ENCODE measurements at regions not wholly inside any gene's neighbourhood (a gene's known extent, or its start where the extent isn't known, plus 50 kb on each side); places are given as distances from the start of the nearest gene placed in this dataset.

GRCh38 chr9:115674091-115674490 is 479.5 kb upstream of the PAPPA start:
- DNase-seq: no peak

GRCh38 chr9:115675834-115676233 is 477.8 kb upstream of the PAPPA start:
- no peak overlapping the region for H3K4me2 ChIP-seq (ENCODE audit: low read depth, low read length)
- no peaks in the 10 kb centered on the region for H3K4me1 ChIP-seq (ENCODE audit: low read length)
- no peaks in the 10 kb centered on the region for H3K9me3 ChIP-seq (replicated peaks; ENCODE audit: insufficient read depth, low read length)
- no peak overlapping the region for H2AFZ ChIP-seq (ENCODE audit: low read length)
- no peaks in the 10 kb centered on the region for H3K9me2 ChIP-seq (replicated peaks; ENCODE audit: insufficient read depth, low read length)
- H3K79me2 ChIP-seq (ENCODE audit: low read length): no peaks in the 10 kb centered on the region
- no peak overlapping the region for H3K4me3 ChIP-seq (ENCODE audit: low read length)
- no peak for TF ChIP-seq EZH2phosphoT487 (IDR thresholded peaks at IDR 0.05; ENCODE audit: low read length)
- TF ChIP-seq EZH2 (optimal IDR thresholded peaks at IDR 0.05; ENCODE audit: low read depth, low read length): no peak
- H3K36me3 ChIP-seq (replicated peaks; ENCODE audit: insufficient read depth, low read length): no peaks in the 10 kb centered on the region
- H3K9ac ChIP-seq (ENCODE audit: low read length): no peak overlapping the region
- no peak for DNase-seq
- H4K20me1 ChIP-seq (ENCODE audit: insufficient read depth, low read length): no peaks in the 10 kb centered on the region
- H3K27me3 ChIP-seq (replicated peaks; ENCODE audit: insufficient read depth, low read length): no peaks in the 10 kb centered on the region
- H3F3A ChIP-seq (ENCODE audit: insufficient read depth, low read length): no peaks in the 10 kb centered on the region
- no peak overlapping the region for H3K27ac ChIP-seq (ENCODE audit: low read length)

More at GRCh38 chr9:115674091-115674490, 479.5 kb upstream of the PAPPA start:
- no peaks in the 10 kb centered on the region for H3K36me3 ChIP-seq (replicated peaks; ENCODE audit: insufficient read depth, low read length)
- TF ChIP-seq EZH2 (optimal IDR thresholded peaks at IDR 0.05; ENCODE audit: low read depth, low read length): no peak
- TF ChIP-seq CTCF (IDR thresholded peaks at IDR 0.05; ENCODE audit: low read length): no peak
- no peak for TF ChIP-seq EZH2phosphoT487 (IDR thresholded peaks at IDR 0.05; ENCODE audit: low read length)
- H2AFZ ChIP-seq (ENCODE audit: low read length): no peak overlapping the region
- no peak overlapping the region for H3K9ac ChIP-seq (ENCODE audit: low read length)
- H3F3A ChIP-seq (ENCODE audit: insufficient read depth, low read length): no peaks in the 10 kb centered on the region
- no peak overlapping the region for H3K4me2 ChIP-seq (ENCODE audit: low read depth, low read length)
- H4K20me1 ChIP-seq (ENCODE audit: insufficient read depth, low read length): no peaks in the 10 kb centered on the region
- H3K4me1 ChIP-seq (ENCODE audit: low read length): no peaks in the 10 kb centered on the region
- no peaks in the 10 kb centered on the region for H3K9me2 ChIP-seq (replicated peaks; ENCODE audit: insufficient read depth, low read length)
- H3K79me2 ChIP-seq (ENCODE audit: low read length): no peaks in the 10 kb centered on the region
- no peak overlapping the region for H3K4me3 ChIP-seq (ENCODE audit: low read length)
- no peak overlapping the region for H3K27ac ChIP-seq (ENCODE audit: low read length)
- H3K9me3 ChIP-seq (replicated peaks; ENCODE audit: insufficient read depth, low read length): no peaks in the 10 kb centered on the region
- H3K27me3 ChIP-seq (replicated peaks; ENCODE audit: insufficient read depth, low read length): no peaks in the 10 kb centered on the region

- H3K36me3 ChIP-seq (replicated peaks; ENCODE audit: insufficient read depth, low read length): no peaks in the 10 kb centered on the region
- no peak overlapping the region for H3K4me3 ChIP-seq (ENCODE audit: low read length)
- H3K27me3 ChIP-seq (replicated peaks; ENCODE audit: insufficient read depth, low read length): no peaks in the 10 kb centered on the region
- no peaks in the 10 kb centered on the region for H3K79me2 ChIP-seq (ENCODE audit: low read length)
- no peaks in the 10 kb centered on the region for H3K4me1 ChIP-seq (ENCODE audit: low read length)
- no peak overlapping the region for H3K27ac ChIP-seq (ENCODE audit: low read length)
- H2AFZ ChIP-seq (ENCODE audit: low read length): no peak overlapping the region
- no peaks in the 10 kb centered on the region for H3K9me3 ChIP-seq (replicated peaks; ENCODE audit: insufficient read depth, low read length)
- no peak overlapping the region for H3K9ac ChIP-seq (ENCODE audit: low read length)
- no peak overlapping the region for H3K4me2 ChIP-seq (ENCODE audit: low read depth, low read length)
- H4K20me1 ChIP-seq (ENCODE audit: insufficient read depth, low read length): no peaks in the 10 kb centered on the region
- TF ChIP-seq CTCF (IDR thresholded peaks at IDR 0.05; ENCODE audit: low read length) (no peak), EZH2 (optimal IDR thresholded peaks at IDR 0.05; ENCODE audit: low read depth, low read length) (no peak), EZH2phosphoT487 (IDR thresholded peaks at IDR 0.05; ENCODE audit: low read length) (no peak)
- H3F3A ChIP-seq (ENCODE audit: insufficient read depth, low read length): no peaks in the 10 kb centered on the region
- no peak for DNase-seq
- no peaks in the 10 kb centered on the region for H3K9me2 ChIP-seq (replicated peaks; ENCODE audit: insufficient read depth, low read length)
Measured at GRCh38 chr9:115680231-115680630, 473.4 kb upstream of the PAPPA start.

DNA sequence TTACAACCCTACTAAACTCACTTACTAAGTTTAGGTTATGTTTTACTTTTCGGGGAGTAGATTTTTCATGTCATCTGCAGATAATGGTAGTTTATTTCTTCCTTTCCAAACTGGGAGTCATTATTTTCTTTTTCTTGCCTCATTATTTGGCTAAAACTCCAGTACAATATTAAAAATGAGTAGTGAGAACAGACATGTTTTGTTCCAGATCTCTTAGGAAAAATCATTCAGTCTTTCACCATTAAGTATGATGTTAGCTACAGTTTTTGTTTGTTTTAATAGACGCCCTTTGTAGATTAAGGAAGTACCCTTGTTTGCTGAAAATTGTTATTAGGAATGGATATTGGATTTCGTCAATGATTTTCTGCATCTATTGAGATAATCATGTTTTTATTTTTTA is 472.0 kb upstream of the PAPPA start:
- H3K27ac ChIP-seq (ENCODE audit: low read length): no peak overlapping the region
- no peaks in the 10 kb centered on the region for H3K4me1 ChIP-seq (ENCODE audit: low read length)
- H3K27me3 ChIP-seq (replicated peaks; ENCODE audit: insufficient read depth, low read length): no peaks in the 10 kb centered on the region
- H3F3A ChIP-seq (ENCODE audit: insufficient read depth, low read length): no peaks in the 10 kb centered on the region
- no peaks in the 10 kb centered on the region for H3K79me2 ChIP-seq (ENCODE audit: low read length)
- H3K9ac ChIP-seq (ENCODE audit: low read length): no peak overlapping the region
- no peak overlapping the region for H2AFZ ChIP-seq (ENCODE audit: low read length)
- TF ChIP-seq CTCF (IDR thresholded peaks at IDR 0.05; ENCODE audit: low read length) (no peak), EZH2 (optimal IDR thresholded peaks at IDR 0.05; ENCODE audit: low read depth, low read length) (no peak), EZH2phosphoT487 (IDR thresholded peaks at IDR 0.05; ENCODE audit: low read length) (no peak)
- no peak overlapping the region for H3K4me2 ChIP-seq (ENCODE audit: low read depth, low read length)
- no peak for DNase-seq
- H3K9me2 ChIP-seq (replicated peaks; ENCODE audit: insufficient read depth, low read length): no peaks in the 10 kb centered on the region
- no peak overlapping the region for H3K4me3 ChIP-seq (ENCODE audit: low read length)
- no peaks in the 10 kb centered on the region for H3K36me3 ChIP-seq (replicated peaks; ENCODE audit: insufficient read depth, low read length)
- no peaks in the 10 kb centered on the region for H3K9me3 ChIP-seq (replicated peaks; ENCODE audit: insufficient read depth, low read length)
- H4K20me1 ChIP-seq (ENCODE audit: insufficient read depth, low read length): no peaks in the 10 kb centered on the region
